ENCODE measurements at regions not wholly inside any gene's neighbourhood (a gene's known extent, or its start where the extent isn't known, plus 50 kb on each side); places are given as distances from the start of the nearest gene placed in this dataset.

- TF ChIP-seq EP300 (IDR thresholded peaks at IDR 0.05; ENCODE audit: borderline replicate concordance) (no peak), TEAD4 (IDR thresholded peaks at IDR 0.05) (no peak), TAF1 (IDR thresholded peaks at IDR 0.05; ENCODE audit: low read depth) (no peak), REST (IDR thresholded peaks at IDR 0.05; ENCODE audit: low read depth) (no peak), CEBPB (IDR thresholded peaks at IDR 0.05) (no peak), EGR1 (IDR thresholded peaks at IDR 0.05) (no peak), RAD21 (IDR thresholded peaks at IDR 0.05; ENCODE audit: low read depth) (no peak), TCF12 (IDR thresholded peaks at IDR 0.05; ENCODE audit: low read depth) (no peak), USF1 (IDR thresholded peaks at IDR 0.05) (no peak), FOXM1 (IDR thresholded peaks at IDR 0.05; ENCODE audit: borderline replicate concordance, low read depth) (no peak), MAX (IDR thresholded peaks at IDR 0.05) (no peak), NFIC (IDR thresholded peaks at IDR 0.05) (no peak)
Measured at GRCh38 chr3:43197181-43197580, 89.2 kb upstream of the SNRK start.

All from Ishikawa (cell line).